ENCODE measurements at regions not wholly inside any gene's neighbourhood (a gene's known extent, or its start where the extent isn't known, plus 50 kb on each side); places are given as distances from the start of the nearest gene placed in this dataset.
A peak's percentile ranks its signal among the peaks of the same experiment; 100 is the strongest.

DNA sequence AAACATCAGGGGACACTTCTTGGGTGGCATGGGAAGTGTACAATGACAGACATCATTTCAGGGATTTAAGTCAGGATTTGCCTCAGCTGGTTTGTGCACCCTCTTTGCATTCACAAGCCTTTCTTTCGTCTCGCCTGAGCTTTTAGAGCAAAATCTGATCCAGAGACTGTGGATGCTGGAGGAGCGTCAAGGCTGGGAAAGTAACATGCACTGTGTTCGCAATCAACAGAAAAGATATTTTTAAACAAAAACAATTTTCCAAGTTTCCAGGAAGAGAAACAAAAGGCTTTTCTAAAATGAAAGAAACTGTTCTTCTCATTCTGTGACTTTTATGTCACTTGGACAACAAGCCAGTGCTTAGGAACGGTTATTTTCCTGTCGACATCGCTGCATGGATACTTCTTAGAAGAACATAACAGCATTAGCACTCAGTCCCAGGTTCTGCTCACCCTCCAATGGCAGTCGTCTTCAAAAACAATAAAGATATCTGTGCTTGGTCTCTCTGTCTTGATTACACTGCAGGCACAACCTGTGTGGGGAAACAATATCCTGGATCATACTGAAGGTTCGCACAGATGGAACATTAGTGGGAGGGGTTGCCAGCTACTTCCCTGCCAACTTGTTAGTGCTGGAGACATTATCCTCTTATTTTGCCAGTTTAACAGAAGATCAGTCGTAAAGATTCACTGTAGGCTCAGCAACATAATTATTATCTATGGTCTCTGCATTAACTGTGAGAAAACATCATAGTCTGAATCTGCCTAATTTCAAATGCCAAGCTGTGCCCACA lies 403.3 kb upstream of the ATP2B1 start:
- DNase-seq = peak; percentile 43 to 75

DNA sequence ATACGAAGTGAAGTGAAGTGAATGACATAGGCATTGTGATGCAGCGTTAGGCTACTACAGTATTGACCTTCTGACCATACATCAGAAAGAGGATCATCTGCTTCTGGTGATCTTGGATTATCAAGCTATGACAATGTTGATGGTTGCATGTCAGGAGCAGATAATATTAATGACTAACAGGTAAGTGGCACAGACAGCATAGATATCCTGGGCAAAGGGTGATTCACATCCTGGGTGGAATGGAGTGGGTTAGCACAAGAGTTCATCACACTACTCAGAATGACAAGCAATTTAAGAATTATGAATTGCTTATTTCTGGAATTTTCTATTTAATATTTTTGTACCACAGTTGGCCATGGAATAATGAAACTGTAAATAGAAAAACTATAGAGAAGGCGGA lies 397.9 kb upstream of the ATP2B1 start:
- no peak for DNase-seq

DNA sequence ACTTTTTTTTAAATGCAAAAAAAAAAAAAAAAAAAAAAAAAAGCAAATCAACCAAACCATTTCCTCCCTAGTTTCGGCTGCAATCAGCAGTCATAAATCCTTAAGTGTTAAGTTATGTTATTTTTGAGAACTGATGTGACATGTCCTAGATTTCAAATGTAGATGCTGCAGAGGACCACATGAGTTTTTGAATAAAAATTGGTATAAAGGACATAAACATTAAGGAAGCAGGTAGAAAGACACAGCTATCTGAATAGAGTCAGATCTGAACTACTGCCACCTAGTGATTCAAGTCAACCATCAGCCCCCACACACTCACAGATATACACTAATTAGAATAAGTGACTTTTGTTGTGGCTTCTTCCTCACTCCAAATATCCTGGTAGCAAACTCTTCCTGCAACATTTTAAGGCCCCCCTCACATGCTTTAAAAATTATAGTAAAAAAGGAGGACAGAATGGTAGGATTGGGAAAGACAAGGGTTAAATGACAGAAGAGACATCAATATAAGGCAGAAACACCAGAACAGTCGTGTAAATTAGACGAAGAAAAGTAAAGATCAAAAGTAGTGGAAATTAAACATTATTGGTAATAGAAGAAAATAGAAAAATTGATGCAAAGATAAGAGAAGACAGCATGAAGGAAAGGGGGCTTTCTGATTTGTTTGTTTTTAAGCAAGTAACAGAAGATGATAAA lies 394.5 kb upstream of the ATP2B1 start:
- DNase-seq = no peak

DNA sequence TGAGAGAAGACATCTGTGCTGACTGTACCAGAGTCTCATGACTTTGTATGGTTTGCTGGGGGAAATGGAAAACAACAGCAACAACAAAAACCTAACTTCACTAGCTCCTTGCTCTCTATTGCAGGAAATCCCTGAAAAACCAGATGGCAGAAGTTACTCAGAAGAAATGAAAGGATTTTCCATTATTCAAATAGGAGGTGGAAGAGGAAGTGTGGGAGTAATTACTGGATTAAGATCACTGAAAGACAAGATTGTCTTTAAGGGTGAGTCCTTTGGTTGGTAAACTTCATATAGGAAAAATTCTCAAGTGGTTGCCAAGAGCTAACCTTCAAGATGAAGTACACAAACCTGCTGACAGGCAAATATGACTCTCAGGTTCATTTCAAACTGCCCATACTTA lies 391.9 kb upstream of the ATP2B1 start:
- DNase-seq = no peak

DNA sequence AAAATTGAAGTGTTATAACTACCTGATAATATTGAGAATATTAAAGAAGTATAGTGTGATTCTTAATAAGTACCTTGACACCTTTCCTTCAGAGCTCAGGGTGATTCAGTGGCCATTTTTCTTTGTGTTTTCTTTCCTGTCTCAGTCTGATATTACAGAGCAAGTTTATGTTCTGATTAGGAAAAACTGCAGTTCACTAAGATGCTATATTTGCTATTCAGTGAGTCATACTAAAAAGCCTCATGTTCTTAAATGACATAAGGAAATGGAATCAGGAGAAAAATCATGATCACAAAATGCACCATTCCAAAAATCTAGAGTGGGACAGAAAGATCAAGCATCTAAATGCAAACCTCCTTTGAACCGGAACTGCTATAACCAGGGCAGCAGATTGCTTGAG lies 390.6 kb upstream of the ATP2B1 start:
- DNase-seq = no peak

DNA sequence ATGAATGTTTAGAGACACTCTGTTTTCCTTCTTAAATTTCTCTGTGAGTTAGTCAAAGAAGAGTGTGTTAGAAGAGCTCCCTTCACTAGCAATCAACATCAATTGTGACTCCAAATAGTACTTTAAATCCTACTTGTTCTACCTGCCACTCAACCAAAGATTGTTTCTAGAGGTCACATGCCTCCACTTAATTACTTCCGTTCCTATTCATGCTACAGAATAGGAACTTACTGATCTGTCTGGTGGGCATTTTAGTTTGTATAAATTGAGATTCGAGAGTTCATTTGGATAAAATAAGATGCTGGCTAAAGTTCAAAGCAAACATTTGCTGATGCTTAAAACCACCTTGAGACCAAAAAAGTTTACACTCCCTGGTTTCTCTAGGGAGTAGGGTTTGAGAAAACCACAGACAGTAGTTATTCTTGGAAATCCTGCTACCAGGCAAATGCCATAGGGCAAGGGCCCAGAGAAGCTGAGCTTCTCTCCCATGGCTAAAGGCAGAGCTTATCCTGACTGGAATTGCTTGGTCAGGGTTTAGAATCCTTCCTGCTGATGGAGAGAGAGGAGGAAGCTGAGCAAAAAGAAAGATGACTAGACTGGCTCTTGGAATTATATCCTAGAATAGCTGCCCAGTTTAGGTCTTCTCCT lies 389.6 kb upstream of the ATP2B1 start:
- DNase-seq = no peak

DNA sequence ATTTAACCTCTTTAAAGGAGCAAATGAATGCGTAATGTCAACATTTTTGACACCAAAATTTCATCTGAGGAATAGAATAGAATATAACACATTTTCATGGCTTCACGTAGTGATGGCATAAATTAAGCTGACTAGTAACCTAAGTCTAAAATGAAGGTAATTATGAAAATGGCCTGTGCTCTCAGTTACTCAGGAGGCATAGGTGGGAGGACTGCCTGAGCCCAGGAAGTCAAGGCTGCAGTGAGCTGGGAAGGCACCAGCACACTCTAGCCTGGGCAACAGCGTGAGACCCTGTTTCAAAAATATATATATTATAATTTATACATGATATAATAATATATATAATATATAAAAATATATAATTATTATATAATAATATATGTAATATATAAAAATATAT lies 383.2 kb upstream of the ATP2B1 start:
- DNase-seq = no peak

DNA sequence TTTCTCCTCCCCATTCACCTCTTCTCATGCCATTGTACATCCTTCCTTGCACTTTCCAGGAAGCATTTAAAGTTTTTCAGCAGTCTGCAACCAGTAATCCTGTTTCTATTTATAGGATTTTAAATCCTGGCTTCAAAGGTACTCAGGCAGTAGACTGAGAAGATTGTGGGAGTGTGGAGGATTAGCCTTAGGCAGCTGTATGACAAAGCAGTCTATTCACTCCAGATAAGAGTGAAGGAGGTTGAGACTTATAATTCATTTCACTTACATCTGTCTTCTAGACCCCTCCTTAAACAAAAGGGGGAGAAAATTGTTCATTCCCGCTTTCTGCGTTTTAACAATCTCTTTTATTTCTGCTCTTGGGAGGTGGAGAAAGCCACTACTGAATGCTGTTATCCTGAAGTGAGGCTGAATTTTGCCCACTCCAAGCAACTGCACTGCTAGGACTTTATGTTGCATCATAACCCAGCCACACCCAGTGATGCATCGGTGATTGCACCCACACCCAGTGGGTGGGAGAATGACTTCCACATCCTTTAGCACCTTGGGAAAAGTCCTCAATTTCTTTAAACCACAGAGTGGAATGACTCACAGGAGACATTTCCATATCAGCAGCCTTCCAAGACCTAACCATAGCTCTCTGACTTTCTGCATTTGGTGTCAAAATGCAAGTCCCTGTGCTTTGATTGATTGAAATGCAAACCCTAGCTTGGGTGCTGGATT lies 382.5 kb upstream of the ATP2B1 start:
- no peak for DNase-seq

DNA sequence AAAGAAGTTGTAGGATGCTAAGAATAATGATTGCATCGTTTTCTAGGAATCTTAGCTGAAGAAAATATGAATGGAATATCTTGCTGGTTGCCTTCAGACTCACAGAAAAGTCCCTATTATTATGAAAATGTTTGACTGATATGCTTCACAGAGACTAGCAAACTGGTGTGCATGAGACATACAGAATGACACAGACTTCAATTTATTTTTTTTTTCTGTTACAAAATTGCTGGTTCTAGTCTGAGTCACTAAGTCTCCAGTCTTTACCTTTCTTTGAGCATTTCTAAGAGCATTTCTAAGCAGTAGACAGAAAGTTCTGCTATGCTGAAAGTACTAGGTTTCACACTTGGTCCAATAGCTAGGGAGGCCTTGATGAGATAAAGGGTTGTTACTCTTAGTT lies 377.6 kb upstream of the ATP2B1 start:
- DNase-seq = no peak

DNA sequence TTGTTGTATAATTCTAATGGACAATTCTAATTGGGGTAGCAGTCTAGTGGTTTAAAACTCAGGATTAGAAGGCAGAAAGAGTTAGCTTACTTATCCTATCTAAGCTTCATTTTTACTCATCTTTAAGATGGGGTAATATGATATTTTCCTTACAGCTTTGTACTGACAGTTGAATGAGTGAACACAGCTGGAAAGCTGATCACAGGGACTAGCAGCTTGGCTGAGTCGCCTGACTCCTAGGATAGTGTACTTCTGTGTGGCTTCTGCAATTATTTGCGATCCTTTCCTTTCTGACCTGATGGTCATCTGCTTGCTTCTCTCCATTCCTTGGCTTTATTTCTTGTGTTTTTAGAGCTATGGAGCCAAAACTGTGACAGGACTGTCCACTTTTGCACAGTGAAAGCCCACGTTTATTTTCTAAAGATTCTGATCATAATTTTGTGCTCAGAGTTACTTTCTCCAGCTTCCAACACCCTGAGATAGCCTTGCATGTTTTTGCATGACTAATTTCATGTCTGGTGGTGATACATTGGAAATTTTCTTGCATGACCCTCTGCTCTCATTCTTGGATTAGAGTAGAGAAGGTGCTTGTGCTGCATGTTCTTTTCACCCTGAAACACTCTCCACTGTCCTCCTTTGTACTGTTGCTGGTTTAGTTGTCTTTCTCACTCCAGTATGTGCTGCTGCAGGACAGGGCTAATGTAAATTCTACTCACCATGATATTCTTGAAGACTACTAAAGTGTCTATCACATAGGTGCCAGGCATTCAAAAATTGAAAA lies 377.0 kb upstream of the ATP2B1 start:
- DNase-seq = no peak

DNA sequence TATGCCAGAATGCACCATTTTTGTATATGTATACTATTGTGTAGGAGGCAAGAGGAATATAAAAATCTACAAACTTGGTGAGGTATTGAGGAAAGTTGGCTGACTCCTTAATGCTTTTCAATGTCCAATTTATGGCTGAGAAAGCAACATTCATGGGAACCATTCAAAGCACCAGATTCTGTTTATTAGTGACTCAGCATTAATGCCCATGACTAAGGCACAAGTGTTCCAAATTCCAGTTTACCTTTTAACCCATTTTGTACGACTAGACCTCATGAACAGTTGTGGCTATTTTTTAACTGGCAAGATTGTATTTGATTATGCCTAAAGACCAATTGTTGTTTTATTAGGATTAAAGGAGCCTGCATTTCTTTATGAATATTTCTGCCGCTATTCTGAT lies 375.4 kb upstream of the ATP2B1 start:
- no peak for DNase-seq

DNA sequence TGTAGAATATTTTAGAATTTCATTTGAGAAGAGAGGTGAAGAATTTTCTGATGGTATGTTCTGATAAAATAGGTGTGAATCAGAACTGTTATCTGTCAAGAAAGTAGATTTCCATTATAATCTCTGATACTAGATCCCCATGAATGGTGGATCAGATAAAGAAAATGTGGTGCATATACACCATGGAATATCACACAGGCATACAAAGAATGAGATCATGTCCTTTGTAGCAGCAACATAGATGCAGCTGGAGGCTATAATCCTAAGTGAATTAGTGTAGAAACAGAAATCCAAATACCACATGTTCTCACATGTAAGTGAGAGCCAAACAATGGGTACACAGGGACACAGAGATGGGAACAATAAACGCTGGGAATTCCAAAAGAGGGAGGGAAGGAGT lies 372.0 kb upstream of the ATP2B1 start:
- DNase-seq = no peak

DNA sequence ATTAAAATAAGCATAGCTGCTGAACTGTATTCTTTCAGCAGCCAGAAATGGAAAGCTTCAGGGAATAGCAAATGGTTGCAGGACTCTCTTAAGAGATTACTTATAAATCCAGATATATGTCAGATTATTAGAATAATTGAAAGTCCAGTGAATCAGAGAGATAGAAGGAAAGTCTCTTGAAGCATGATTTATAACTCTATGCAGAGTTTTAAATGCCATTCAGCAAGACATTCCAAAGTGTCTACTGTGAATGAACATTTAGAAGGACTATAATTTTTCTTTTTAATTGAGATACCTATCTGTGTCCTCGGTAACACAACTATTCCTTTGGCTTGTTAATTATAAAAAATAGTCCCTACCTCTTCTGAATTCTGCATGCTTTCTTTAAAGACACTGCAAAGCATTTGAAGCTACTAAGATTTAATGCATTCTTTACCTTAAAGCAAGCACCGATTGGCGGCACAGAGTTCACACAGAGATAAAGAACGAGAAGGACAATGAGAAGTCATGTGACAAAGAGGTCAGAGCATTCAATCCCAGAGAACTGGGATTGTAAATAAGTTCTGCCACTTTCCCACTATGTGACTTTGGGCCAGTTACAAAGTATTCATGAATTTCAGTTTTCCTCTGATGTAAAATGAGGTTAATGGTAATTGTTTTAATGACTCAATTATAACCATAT lies 371.0 kb upstream of the ATP2B1 start:
- no peak for DNase-seq

DNA sequence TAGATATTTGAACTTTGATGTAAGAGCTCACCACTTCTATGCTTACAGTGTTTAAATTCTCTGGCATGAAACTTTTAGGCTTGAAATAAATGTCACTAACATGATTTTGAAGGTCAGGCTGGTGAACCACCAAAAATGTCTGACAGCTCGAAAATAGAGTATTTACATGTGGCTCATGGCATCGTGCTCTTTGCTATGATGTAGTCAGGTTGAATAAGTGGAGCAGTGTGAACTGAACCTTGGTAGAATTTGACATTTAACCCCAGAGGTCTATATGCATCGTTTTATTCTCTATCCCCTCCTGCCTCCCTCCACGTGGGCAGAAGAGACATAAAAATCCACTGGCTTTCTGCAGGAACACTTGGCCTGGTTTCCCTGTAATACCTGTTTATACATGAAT lies 369.7 kb upstream of the ATP2B1 start:
- no peak for DNase-seq

DNA sequence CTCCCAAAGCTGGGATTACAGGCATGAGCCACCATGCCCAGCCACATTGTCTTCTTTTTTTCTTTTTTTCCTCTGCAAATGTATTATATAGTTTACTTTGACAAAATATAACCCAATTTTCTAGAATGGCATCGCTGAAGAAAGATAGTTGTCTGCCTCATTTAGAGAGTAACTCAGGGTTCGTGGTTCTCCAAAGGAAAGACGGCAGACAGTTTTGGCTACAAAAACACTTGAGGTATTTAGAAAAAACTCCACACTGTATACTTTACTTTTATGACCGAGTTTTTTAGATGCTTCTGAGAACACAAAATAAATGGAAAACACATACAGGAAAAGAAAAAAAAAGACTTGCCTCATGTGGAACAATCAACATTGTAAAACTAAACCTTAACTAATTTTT lies 369.1 kb upstream of the ATP2B1 start:
- DNase-seq = no peak

DNA sequence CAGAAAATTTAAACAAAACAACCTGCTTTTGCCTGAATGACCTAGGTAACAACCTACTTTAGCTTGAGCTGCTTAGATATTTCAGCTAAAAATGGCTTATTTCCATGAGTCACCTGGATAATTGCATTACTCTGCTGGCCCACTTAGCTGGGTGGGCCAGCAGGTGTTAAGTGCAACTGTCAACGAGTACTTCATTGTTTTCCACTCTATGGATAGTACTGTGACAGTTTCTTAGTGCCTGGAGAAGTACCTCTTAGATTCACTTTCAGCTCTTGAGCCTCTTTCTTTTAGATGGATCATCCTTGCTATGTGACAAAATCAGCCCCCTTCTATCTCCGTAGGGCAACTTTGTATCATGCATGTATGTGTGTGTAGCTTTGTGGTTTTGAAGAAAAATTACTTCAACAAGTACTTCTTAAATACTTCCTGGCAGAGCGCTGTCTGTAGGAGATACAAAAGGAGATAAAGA lies 368.2 kb upstream of the ATP2B1 start:
- DNase-seq = no peak

DNA sequence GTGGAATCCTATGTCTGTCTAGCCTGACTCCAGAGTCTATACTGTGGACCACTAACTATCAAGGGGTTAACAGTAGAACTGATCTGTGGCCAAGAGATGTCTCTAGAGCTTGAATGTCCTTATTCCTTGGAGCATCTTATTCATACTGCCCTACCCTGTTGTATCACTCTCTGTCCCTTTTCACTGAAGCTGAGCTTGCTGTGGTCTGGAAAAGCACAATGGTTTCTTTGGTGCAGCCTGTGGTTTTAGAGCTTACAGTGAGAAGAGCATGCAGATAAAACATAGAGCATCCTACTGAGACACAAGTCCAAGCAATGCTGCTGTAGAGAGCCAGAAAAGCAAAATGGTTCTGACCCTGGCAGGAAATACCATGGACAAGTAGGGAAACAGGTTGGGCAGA lies 367.0 kb upstream of the ATP2B1 start:
- DNase-seq = no peak

DNA sequence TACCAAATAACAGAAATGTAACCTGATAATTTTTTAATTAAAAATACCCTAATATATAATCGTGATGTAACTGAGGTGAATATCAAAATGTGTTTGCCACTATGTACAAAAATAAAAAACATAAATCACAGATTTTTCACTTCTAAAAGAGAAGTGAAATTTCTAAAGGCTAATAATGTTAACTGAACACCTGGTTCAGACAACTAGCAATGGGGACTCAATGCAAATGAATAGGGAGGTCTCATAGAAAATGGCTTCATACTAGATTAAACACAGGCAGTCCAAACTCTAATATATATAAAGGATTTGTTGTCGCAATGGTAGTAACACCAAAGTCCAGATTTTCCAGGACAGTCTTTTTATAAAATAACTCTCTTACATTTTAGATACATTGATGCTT lies 365.4 kb upstream of the ATP2B1 start:
- DNase-seq = no peak

DNA sequence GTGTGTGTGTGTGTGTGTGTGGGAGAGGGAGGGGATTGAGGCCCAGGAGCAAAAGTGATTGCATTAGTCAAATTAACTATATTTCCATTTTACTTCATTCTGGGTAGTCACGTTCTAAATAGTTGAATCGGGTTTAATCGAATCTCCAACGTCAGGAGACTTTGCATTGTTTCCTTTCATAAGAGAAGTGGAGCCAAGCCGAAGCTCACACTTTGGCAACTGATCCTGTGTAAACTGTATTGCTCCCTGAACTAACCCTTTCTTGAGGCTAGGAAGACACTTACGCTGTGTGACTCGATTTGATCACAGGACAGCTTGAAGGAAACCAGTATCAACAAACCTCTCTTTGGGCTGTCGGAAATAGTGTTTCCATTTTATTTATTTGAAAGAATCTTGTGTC lies 363.4 kb upstream of the ATP2B1 start:
- no peak for DNase-seq

DNA sequence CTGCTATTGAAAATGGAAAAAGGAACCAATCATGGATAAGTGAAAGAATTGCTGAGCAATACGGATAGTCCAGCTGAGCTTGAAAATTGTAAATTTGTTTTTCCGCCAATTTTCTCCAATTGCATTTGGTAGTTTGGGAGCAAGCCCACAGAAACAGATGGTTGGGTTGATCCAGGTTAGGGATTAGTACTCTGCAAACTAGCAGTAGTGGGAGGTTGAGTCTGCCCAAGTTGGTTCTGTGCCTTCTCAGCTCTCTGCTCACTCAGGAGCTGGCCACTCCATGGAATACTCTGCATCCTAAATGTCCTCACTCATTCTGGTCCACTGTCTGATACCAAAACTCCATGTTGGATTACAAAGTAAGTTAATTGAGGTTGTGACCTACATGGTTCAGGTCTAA lies 361.1 kb upstream of the ATP2B1 start:
- peak; percentile 43 to 68 for DNase-seq

DNA sequence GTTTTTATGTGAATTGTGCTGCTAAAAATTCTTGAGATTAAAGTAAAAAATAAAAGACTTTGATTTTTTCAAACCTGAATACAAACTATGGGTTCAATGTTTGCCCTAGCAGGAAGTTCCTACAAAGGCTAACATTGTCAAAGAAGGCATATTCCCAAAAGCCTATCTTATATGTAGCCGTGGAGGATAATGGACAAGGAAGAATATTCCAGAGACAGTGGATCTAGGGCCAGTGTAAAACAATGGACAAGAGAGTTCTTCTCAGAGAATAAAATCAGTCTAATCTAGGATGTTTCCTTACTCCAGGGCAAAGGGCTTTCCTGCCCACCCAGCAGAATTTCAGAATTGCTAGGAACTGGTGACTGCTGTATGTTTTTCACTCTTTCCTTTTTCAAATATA lies 359.2 kb upstream of the ATP2B1 start:
- no peak for DNase-seq

Data from cerebellar nuclear complex (tissue), 1 donor.